Skeletal muscle cell (primary cell): ENCODE measurements at regions not wholly inside any gene's neighbourhood (a gene's known extent, or its start where the extent isn't known, plus 50 kb on each side); places are given as distances from the start of the nearest gene placed in this dataset.
"Not testable (repeated sequence)": the region's sequence is repeated elsewhere in the genome, so short reads cannot be mapped to it uniquely, and the experiment has no call there.

Experiments used
- DNase-seq: peaks from one replicate; pipeline ENCODE4 v3.0.0-alpha.2; 2010; ENCODE audit warnings: low read depth
- H3K4me3 ChIP-seq: 2 replicates; pipeline ENCODE4 v1.5.1; 2011; ENCODE audit warnings: low read depth, mild to moderate bottlenecking, control low read depth, low read length, moderate library complexity

DNA sequence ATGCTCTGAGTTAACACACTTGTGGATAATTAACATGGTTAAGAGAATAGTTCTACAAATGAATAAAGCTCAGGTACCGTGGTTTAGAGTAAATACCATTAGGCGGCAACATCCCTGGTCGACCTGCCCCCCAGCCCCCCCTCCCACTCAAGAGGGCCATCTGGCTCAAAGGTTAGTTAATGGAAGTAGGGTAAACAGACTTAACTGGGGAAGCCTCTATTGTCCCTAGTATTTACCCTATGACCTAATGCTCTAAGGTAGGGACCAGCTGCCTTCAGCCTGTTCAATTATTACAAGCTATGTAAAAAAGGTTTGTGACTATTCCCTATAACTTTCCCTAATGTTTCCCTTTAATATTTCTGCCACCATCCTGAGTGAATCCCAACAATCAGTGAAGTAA is 711.4 kb upstream of the HS3ST5 start:
- not testable (repeated sequence) for H3K4me3 ChIP-seq, DNase-seq

GRCh38 chr6:115053169-115053860 is 710.5 kb upstream of the HS3ST5 start:
- no peak overlapping the region for H3K4me3 ChIP-seq
- DNase-seq: no peak

- H3K4me3 ChIP-seq: no peak overlapping the region
- DNase-seq: no peak
These were observed 673.8 kb upstream of the HS3ST5 start for GRCh38 chr6:115016593-115016992.

- DNase-seq: no peak
- no peak overlapping the region for H3K4me3 ChIP-seq
These were observed 662.2 kb upstream of the HS3ST5 start for GRCh38 chr6:115004982-115005381.

DNA sequence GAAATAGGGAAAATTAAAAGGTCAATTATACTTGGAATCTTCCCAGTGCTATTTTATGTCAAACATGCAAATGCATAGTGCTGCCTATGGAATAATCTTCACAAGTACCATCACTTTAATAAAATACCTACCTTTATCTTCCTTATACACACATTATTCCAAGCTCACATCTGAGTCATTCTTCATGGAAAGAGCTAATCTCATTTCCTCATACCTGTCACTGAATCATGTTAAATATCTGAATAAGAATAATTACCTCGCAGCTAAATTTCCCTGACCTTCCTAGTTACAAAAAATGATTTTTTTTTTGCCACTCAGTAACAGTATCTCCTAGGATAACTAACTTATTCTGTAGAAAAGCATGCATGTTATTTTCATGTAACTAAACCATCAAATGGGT is 661.4 kb upstream of the HS3ST5 start:
- no peak for DNase-seq
- no peak overlapping the region for H3K4me3 ChIP-seq

- DNase-seq: no peak
- H3K4me3 ChIP-seq: no peak overlapping the region
These were observed 659.0 kb upstream of the HS3ST5 start for GRCh38 chr6:115001731-115002350.

- no peak overlapping the region for H3K4me3 ChIP-seq
- no peak for DNase-seq
These were observed 657.9 kb upstream of the HS3ST5 start for GRCh38 chr6:115000736-115001135.

GRCh38 chr6:114998492-114998891 is 655.7 kb upstream of the HS3ST5 start:
- H3K4me3 ChIP-seq: no peak overlapping the region
- no peak for DNase-seq

GRCh38 chr6:114997813-114998292 is 655.0 kb upstream of the HS3ST5 start:
- H3K4me3 ChIP-seq: no peak overlapping the region
- no peak for DNase-seq

DNA sequence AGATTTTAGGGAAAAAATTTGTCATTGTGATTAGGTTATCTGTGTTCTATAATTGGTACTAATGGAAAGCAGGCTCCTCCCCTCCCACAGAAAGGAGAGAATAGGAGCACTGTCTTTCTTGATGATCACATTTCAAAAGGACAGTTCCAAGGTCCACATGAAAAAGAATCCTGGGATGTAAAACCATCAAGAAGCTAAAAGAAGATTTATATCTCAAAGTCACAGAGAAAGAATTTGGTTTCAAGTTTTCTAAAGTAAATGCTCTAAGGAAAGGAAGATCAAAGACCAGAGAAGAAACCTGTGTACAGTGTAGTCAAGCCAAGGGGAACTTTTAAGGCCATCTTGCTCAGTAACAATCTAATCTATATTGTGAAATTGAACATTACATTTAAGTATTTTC is 652.7 kb upstream of the HS3ST5 start:
- DNase-seq: no peak

GRCh38 chr6:114989279-114989964 is 646.6 kb upstream of the HS3ST5 start:
- no peak for DNase-seq
- no peak overlapping the region for H3K4me3 ChIP-seq

More for the DNA sequence above, 652.7 kb upstream of the HS3ST5 start:
- H3K4me3 ChIP-seq: no peak overlapping the region

DNA sequence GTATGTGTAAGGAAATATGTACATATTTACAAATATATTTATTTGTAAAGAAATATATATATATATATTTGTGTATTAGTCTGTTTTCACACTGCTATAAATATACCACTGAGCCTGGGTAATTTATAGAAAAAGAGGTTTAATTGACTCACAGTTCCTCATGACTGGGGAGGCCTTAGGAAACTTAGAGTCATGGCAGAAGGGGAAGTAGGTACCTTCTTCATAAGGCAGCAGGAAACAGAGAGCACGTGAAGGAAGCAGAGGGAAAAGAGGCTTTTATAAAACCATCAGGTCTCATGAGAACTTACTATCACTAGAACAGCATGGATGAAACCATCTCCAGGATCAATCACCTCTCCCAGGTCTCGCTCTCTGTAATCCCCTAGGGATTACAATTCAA is 644.5 kb upstream of the HS3ST5 start:
- H3K4me3 ChIP-seq: no peak overlapping the region
- DNase-seq: no peak

DNA sequence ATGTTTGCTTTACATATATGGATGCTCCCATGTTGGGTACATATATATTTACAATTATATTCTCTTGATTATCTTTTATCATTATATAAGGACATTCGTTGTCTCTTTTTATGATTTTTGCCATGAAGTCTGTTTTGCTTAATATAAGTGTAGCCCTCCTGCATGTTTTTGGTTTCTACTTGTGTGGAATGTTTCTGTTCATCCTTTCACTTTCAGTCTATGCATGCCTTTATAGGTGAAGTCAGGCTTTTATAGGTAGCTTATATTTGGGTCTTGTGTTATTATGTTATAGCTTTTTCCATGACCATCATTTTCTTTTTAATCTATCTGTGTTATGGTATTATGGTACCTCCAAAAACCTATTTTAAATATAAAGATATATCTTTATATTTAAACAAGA is 612.5 kb upstream of the HS3ST5 start:
- no peak for DNase-seq
- H3K4me3 ChIP-seq: no peak overlapping the region

DNA sequence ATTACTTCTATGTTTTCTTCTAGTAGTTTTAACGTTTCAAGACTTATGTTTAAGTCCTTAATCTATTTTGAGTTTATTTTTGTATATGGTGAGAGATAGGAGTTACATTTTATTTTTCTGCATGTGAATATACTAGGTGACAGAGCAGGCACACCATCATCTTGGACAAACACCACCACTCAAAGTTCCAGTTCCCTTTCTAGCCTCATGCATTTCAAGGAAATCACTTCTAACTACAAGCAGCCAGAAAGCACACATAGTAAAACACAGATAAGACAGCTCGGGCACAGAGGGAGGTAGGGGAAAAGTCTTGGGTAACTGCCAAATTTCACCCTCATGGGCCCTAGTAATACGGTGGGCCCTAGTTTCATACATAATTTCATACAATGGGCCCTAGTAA is 609.4 kb upstream of the HS3ST5 start:
- H3K4me3 ChIP-seq: no peak overlapping the region
- no peak for DNase-seq

DNA sequence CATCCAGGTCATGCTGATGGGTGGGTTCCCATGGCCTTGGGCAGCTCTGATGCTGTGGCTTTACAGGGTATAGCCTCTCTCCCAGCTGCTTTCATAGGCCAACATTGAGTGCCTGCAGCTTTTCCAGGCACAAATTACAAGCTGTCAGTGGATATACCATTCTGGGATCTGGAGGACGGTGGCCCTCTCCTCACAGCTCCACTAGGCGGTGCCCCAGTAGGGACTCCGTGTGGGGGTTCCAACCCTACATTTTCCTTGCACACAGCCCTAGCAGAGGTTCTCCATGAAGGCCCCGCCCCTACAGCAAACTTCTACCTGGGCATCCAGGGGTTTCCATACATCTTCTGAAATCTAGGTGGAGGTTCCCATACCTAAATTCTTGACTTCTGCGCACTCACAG is 602.6 kb upstream of the HS3ST5 start:
- DNase-seq: no peak
- H3K4me3 ChIP-seq: no peak overlapping the region

- no peak overlapping the region for H3K4me3 ChIP-seq
- no peak for DNase-seq
These were observed 598.3 kb upstream of the HS3ST5 start for GRCh38 chr6:114941078-114941477.

DNA sequence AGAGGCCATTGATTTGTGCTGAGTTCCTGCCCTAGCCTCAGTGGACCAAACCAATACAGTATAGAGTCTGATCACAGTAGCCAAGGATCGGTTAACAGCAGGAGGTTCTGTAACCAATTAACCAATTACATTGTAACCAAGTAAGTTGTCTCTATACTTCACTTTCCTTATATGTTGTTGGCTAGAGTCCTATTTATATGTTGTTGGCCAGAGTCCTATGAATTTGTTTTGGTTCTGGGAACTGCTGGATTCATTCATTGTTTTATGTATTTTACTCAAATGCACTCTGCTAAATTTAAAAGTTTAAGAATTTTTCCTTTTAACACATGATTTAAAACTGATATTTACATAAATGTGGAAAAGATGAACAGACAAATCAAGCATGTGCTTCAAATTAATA is 597.4 kb upstream of the HS3ST5 start:
- DNase-seq: no peak
- no peak overlapping the region for H3K4me3 ChIP-seq

GRCh38 chr6:114939630-114940029 is 596.8 kb upstream of the HS3ST5 start:
- DNase-seq: no peak
- H3K4me3 ChIP-seq: no peak overlapping the region

- no peak overlapping the region for H3K4me3 ChIP-seq
- no peak for DNase-seq
These were observed 593.3 kb upstream of the HS3ST5 start for GRCh38 chr6:114936080-114936479.

GRCh38 chr6:114934079-114934478 is 591.3 kb upstream of the HS3ST5 start:
- no peak overlapping the region for H3K4me3 ChIP-seq
- no peak for DNase-seq

GRCh38 chr6:114928731-114929130 is 585.9 kb upstream of the HS3ST5 start:
- not testable (repeated sequence) for DNase-seq, H3K4me3 ChIP-seq
